Activated T-helper 17 cell treated with anti-CD3 and anti-CD28 coated beads, Interleukin-2, amount 50 U/mL, for 72 hours (primary cell): ENCODE measurements at regions not wholly inside any gene's neighbourhood (a gene's known extent, or its start where the extent isn't known, plus 50 kb on each side); places are given as distances from the start of the nearest gene placed in this dataset.
"Not testable (repeated sequence)": the region's sequence is repeated elsewhere in the genome, so short reads cannot be mapped to it uniquely, and the experiment has no call there.

Source experiments
- ATAC-seq: fragments of 150-1000 bp; cut with Tn5 transposase; replicated peaks from 2 replicates; pipeline ENCODE4 v1.10.0; 2021; ENCODE audit warnings: mild to moderate bottlenecking, moderate library complexity
- H3K27ac Mint-ChIP-seq: one replicate; pipeline ENCODE4 v1.8.0; 2022; ENCODE audit warnings: mixed read lengths
- H3K27me3 Mint-ChIP-seq: one replicate; pipeline ENCODE4 v1.8.0; 2022; ENCODE audit warnings: mixed read lengths
- H3K36me3 Mint-ChIP-seq: one replicate; pipeline ENCODE4 v1.8.0; 2022; ENCODE audit warnings: low read depth, mild to moderate bottlenecking, mixed read lengths
- H3K4me1 Mint-ChIP-seq: one replicate; pipeline ENCODE4 v1.8.0; 2022; ENCODE audit warnings: mixed read lengths
- H3K4me3 Mint-ChIP-seq: one replicate; pipeline ENCODE4 v1.8.0; 2022; ENCODE audit warnings: mild to moderate bottlenecking, mixed read lengths
- H3K9me3 Mint-ChIP-seq: one replicate; pipeline ENCODE4 v1.8.0; 2022; ENCODE audit warnings: mixed read lengths

GRCh38 chr2:89537862-89538261 lies 846.4 kb downstream of the RPIA start:
- H3K27ac Mint-ChIP-seq, ATAC-seq, H3K4me3 Mint-ChIP-seq, H3K9me3 Mint-ChIP-seq, H3K36me3 Mint-ChIP-seq, H3K27me3 Mint-ChIP-seq, H3K4me1 Mint-ChIP-seq: not testable (repeated sequence)

GRCh38 chr2:89544110-89544509 lies 852.6 kb downstream of the RPIA start:
- not testable (repeated sequence) for H3K9me3 Mint-ChIP-seq, H3K36me3 Mint-ChIP-seq, ATAC-seq, H3K27me3 Mint-ChIP-seq, H3K4me3 Mint-ChIP-seq, H3K27ac Mint-ChIP-seq, H3K4me1 Mint-ChIP-seq

- not testable (repeated sequence) for H3K9me3 Mint-ChIP-seq, H3K27ac Mint-ChIP-seq, H3K27me3 Mint-ChIP-seq, H3K36me3 Mint-ChIP-seq, ATAC-seq, H3K4me3 Mint-ChIP-seq, H3K4me1 Mint-ChIP-seq
Measured at GRCh38 chr2:89579154-89579553, 887.7 kb downstream of the RPIA start.

- not testable (repeated sequence) for H3K36me3 Mint-ChIP-seq, H3K4me1 Mint-ChIP-seq, H3K27ac Mint-ChIP-seq, ATAC-seq, H3K9me3 Mint-ChIP-seq, H3K27me3 Mint-ChIP-seq, H3K4me3 Mint-ChIP-seq
Measured at GRCh38 chr2:89582816-89583215, 891.3 kb downstream of the RPIA start.

- not testable (repeated sequence) for H3K9me3 Mint-ChIP-seq, H3K36me3 Mint-ChIP-seq, H3K27ac Mint-ChIP-seq, H3K4me1 Mint-ChIP-seq, ATAC-seq, H3K4me3 Mint-ChIP-seq, H3K27me3 Mint-ChIP-seq
Measured at GRCh38 chr2:89584046-89584445, 892.6 kb downstream of the RPIA start.

- not testable (repeated sequence) for ATAC-seq
Measured at GRCh38 chr2:89584868-89585557, 893.5 kb downstream of the RPIA start.

GRCh38 chr2:89585558-89585920 lies 894.1 kb downstream of the RPIA start:
- H3K4me3 Mint-ChIP-seq: peak overlapping the region; percentile 63
- H3K4me1 Mint-ChIP-seq, H3K27ac Mint-ChIP-seq, H3K36me3 Mint-ChIP-seq, H3K27me3 Mint-ChIP-seq, H3K9me3 Mint-ChIP-seq: not testable (repeated sequence)
- ATAC-seq: peak; percentile 97

More at GRCh38 chr2:89584868-89585557, 893.5 kb downstream of the RPIA start:
- H3K9me3 Mint-ChIP-seq, H3K36me3 Mint-ChIP-seq, H3K27ac Mint-ChIP-seq, H3K4me1 Mint-ChIP-seq, H3K27me3 Mint-ChIP-seq: not testable (repeated sequence)
- H3K4me3 Mint-ChIP-seq: peak overlapping the region; percentile 63

GRCh38 chr2:89599843-89600242 lies 908.4 kb downstream of the RPIA start:
- H3K36me3 Mint-ChIP-seq, ATAC-seq, H3K27me3 Mint-ChIP-seq, H3K27ac Mint-ChIP-seq, H3K4me3 Mint-ChIP-seq, H3K4me1 Mint-ChIP-seq, H3K9me3 Mint-ChIP-seq: not testable (repeated sequence)

- not testable (repeated sequence) for H3K27me3 Mint-ChIP-seq, H3K27ac Mint-ChIP-seq, H3K4me1 Mint-ChIP-seq, H3K9me3 Mint-ChIP-seq, ATAC-seq, H3K36me3 Mint-ChIP-seq, H3K4me3 Mint-ChIP-seq
Measured at GRCh38 chr2:89606514-89606913, 915.0 kb downstream of the RPIA start.

- not testable (repeated sequence) for H3K4me1 Mint-ChIP-seq, H3K36me3 Mint-ChIP-seq, H3K4me3 Mint-ChIP-seq, H3K9me3 Mint-ChIP-seq, H3K27ac Mint-ChIP-seq, ATAC-seq
- peaks cover 11% of the 10 kb centered on the region for H3K27me3 Mint-ChIP-seq
Measured at GRCh38 chr2:89610207-89610926, 918.9 kb downstream of the RPIA start.

- H3K4me1 Mint-ChIP-seq, ATAC-seq, H3K36me3 Mint-ChIP-seq, H3K27ac Mint-ChIP-seq, H3K4me3 Mint-ChIP-seq, H3K9me3 Mint-ChIP-seq: not testable (repeated sequence)
- peaks cover 11% of the 10 kb centered on the region for H3K27me3 Mint-ChIP-seq
Measured at GRCh38 chr2:89610927-89611515, 919.5 kb downstream of the RPIA start.

- H3K4me3 Mint-ChIP-seq, H3K27ac Mint-ChIP-seq, H3K36me3 Mint-ChIP-seq, ATAC-seq, H3K9me3 Mint-ChIP-seq, H3K4me1 Mint-ChIP-seq: not testable (repeated sequence)
- H3K27me3 Mint-ChIP-seq: peaks cover 11% of the 10 kb centered on the region
Measured at GRCh38 chr2:89611710-89612109, 920.2 kb downstream of the RPIA start.

- not testable (repeated sequence) for ATAC-seq, H3K27ac Mint-ChIP-seq, H3K36me3 Mint-ChIP-seq, H3K4me1 Mint-ChIP-seq, H3K9me3 Mint-ChIP-seq, H3K4me3 Mint-ChIP-seq, H3K27me3 Mint-ChIP-seq
Measured at GRCh38 chr2:89649268-89649667, 957.8 kb downstream of the RPIA start.

- H3K4me1 Mint-ChIP-seq, ATAC-seq, H3K4me3 Mint-ChIP-seq, H3K27me3 Mint-ChIP-seq, H3K27ac Mint-ChIP-seq, H3K36me3 Mint-ChIP-seq: not testable (repeated sequence)
- H3K9me3 Mint-ChIP-seq: peaks cover 16% of the 10 kb centered on the region
Measured at GRCh38 chr2:89679254-89679653, 987.8 kb downstream of the RPIA start.
